ENCODE measurements at regions not wholly inside any gene's neighbourhood (a gene's known extent, or its start where the extent isn't known, plus 50 kb on each side); places are given as distances from the start of the nearest gene placed in this dataset.

DNA sequence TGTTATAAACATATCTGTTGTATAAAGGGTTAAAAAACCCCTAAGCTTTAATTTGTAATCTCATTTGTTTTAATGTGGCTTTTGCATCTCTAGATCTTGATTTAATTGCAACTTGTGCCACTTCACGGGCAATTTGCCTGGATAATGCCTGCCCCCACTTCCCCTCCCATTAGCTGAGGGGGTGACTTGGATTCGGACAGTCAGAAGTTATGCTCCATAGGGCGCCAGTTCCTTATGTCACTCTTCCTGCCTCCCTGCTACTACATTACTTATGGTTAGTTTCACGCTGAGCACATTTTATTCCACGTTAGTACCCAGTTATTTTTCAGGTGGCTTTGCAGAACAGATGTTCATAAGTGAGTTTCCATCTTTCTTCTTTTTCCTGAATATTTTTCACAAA is 1015.2 kb upstream of the PHF14 start:
- Histone ChIP-seq H3K4me3 (no peak overlapping the region), H3K27ac (no peak overlapping the region), H3K36me3 (no peaks in the 10 kb centered on the region), H3K9me3 (no peaks in the 10 kb centered on the region), H3K4me1 (no peaks in the 10 kb centered on the region), H3K27me3 (no peaks in the 10 kb centered on the region)
- 78 to 81% methylated on average over 5 of the region's 5 CpGs for WGBS, 2 donors
- DNase-seq (no peak), ATAC-seq (ENCODE audit: low FRiP score in 2 of 2) (no peak)
- no peak for TF ChIP-seq POLR2A (IDR thresholded peaks at IDR 0.05)

DNA sequence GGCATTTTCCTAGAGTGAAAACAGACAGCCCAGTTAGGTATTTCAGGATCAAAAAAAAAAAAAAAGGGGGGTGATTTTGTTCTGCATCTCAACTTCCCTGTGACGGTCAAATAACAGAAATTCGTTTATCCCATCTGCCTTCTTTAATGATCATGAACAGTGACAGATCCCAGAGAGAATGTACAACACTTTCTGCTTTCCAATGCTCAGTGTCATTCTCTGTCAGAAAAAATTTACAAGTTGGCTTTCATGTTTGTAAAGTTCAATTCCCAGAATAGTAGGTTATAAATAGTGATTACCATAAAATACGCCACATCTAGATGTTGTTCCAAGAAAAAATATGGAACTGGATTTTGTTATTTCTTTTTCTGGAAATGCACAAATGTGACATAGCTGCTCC is 1013.2 kb upstream of the PHF14 start:
- Histone ChIP-seq H3K36me3 (no peaks in the 10 kb centered on the region), H3K27me3 (no peaks in the 10 kb centered on the region), H3K9me3 (no peaks in the 10 kb centered on the region), H3K4me3 (no peak overlapping the region), H3K27ac (no peak overlapping the region), H3K4me1 (no peaks in the 10 kb centered on the region)
- ATAC-seq (ENCODE audit: low FRiP score in 2 of 2) (no peak), DNase-seq (no peak)
- TF ChIP-seq POLR2AphosphoS5 (IDR thresholded peaks at IDR 0.05) (no peak), EP300 (IDR thresholded peaks at IDR 0.05) (no peak), POLR2A (IDR thresholded peaks at IDR 0.05) (no peak), CTCF (IDR thresholded peaks at IDR 0.05) (no peak)
- 45 to 48% methylated on average over 3 of the region's 3 CpGs for WGBS, 2 donors

- WGBS, 2 donors, result 80 to 83% methylated on average over 5 of the region's 5 CpGs
- Histone ChIP-seq H3K27me3 (no peaks in the 10 kb centered on the region), H3K4me1 (no peaks in the 10 kb centered on the region), H3K4me3 (no peak overlapping the region), H3K36me3 (no peaks in the 10 kb centered on the region), H3K9me3 (no peaks in the 10 kb centered on the region), H3K27ac (no peak overlapping the region)
- TF ChIP-seq POLR2AphosphoS5 (IDR thresholded peaks at IDR 0.05), result no peak
- no peak for ATAC-seq (ENCODE audit: low FRiP score in 2 of 2)
- no peak for DNase-seq
Observed at GRCh38 chr7:9961161-9961922, 1012.3 kb upstream of the PHF14 start.

GRCh38 chr7:9962742-9963141 is 1010.9 kb upstream of the PHF14 start:
- Histone ChIP-seq H3K4me3 (no peak overlapping the region), H3K27me3 (no peaks in the 10 kb centered on the region), H3K36me3 (no peaks in the 10 kb centered on the region), H3K4me1 (no peaks in the 10 kb centered on the region), H3K27ac (no peak overlapping the region), H3K9me3 (no peaks in the 10 kb centered on the region)
- 87 to 92% methylated on average over 4 of the region's 4 CpGs for WGBS, 2 donors
- no peak for TF ChIP-seq CTCF (IDR thresholded peaks at IDR 0.05)
- no peak for TF ChIP-seq EP300 (IDR thresholded peaks at IDR 0.05)
- no peak for TF ChIP-seq POLR2A (IDR thresholded peaks at IDR 0.05)
- TF ChIP-seq POLR2AphosphoS5 (IDR thresholded peaks at IDR 0.05), result no peak
- ATAC-seq (ENCODE audit: low FRiP score in 2 of 2), result no peak
- DNase-seq, result no peak

DNA sequence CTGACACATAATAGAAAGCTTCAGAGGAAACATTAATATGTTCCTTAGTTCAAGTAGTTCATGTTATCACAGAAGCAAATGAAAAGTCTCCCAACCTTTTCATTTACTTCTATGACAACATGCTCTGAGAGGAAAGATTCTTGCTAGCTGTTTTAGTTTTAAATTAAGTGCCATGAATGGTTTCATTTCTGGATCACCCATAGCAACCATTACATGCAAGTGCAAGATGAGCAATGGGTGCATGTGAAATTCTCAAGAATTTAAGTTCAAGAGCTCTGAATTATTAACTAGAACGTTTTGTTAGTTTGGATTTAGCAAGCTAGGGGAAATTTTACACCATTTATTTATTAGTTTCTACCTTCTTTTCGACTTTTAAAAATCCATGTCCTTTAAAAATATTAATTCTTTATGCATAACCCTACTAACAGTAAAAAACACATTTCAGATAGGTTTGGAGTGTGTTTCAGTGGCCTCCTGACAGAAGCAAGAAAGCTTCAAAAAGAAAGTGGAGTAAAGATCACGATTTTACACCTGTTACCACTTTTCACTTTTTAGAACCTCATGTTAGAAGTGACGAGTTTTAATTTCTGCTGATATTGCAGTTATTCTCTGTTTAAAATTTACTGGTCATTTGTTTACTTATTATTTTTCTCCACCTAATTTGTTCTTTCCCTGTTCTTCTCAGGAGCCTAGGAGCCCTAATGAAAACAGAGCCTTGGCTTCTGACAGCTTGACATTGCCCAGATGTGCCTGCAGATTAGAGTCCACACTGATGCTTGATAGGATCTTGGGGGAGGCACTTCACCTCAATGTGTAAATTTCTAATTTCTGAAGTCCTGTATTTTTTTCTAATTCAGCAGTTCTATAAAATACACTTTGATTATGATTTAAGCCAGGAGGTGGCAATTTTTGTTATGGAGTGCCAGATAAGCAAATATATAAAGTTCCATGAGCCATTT is 995.3 kb upstream of the PHF14 start:
- Histone ChIP-seq H3K4me1 (no peaks in the 10 kb centered on the region), H3K9me3 (no peaks in the 10 kb centered on the region), H3K27me3 (no peaks in the 10 kb centered on the region), H3K4me3 (no peak overlapping the region), H3K27ac (no peak overlapping the region), H3K36me3 (no peaks in the 10 kb centered on the region)
- 47 to 48% methylated on average over 4 of the region's 4 CpGs for WGBS, 2 donors
- no peak for DNase-seq
- TF ChIP-seq CTCF (IDR thresholded peaks at IDR 0.05), result no peak
- ATAC-seq (ENCODE audit: low FRiP score in 2 of 2), result no peak

Data from upper lobe of left lung (tissue), 6 donors.